DND-41 (cell line): ENCODE measurements at regions not wholly inside any gene's neighbourhood (a gene's known extent, or its start where the extent isn't known, plus 50 kb on each side); places are given as distances from the start of the nearest gene placed in this dataset.

ENCODE experiments used
- EZH2 ChIP-seq: IDR thresholded peaks from 3 replicates; pipeline ENCODE4 v1.6.1; 2012; ENCODE audit warnings: borderline replicate concordance, low read depth, mild to moderate bottlenecking, moderate library complexity, low read length, inconsistent platforms; ENCODE audit not compliant: severe bottlenecking
- TF ChIP-seq, protein P1 (sequence below): IDR thresholded peaks from 2 replicates; pipeline ENCODE4 v1.5.1; 2012; ENCODE audit warnings: borderline replicate concordance, low read length, moderate library complexity, mild to moderate bottlenecking; ENCODE audit not compliant: poor library complexity, severe bottlenecking; ENCODE audit errors: extremely low read depth

DNA sequence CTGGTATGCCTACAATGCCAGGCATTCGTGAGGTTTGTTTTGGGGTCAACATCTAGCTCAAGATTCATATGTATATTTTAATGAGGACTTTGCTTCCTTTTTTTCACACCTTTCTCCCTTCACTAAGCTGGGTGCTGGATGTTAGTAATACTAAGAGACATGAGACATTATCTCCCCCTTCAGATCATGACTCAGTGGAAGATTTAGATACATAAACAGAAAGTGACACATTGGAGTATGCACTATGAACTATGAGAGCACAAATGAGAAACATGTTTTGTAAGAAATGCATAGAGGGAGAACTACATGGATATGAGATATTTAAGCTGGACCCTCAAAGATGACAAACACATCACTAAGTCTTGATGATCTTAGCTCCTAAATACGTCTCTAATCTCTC, 286.3 kb downstream of the RPAP3 start:
- TF ChIP-seq, protein P1, sequence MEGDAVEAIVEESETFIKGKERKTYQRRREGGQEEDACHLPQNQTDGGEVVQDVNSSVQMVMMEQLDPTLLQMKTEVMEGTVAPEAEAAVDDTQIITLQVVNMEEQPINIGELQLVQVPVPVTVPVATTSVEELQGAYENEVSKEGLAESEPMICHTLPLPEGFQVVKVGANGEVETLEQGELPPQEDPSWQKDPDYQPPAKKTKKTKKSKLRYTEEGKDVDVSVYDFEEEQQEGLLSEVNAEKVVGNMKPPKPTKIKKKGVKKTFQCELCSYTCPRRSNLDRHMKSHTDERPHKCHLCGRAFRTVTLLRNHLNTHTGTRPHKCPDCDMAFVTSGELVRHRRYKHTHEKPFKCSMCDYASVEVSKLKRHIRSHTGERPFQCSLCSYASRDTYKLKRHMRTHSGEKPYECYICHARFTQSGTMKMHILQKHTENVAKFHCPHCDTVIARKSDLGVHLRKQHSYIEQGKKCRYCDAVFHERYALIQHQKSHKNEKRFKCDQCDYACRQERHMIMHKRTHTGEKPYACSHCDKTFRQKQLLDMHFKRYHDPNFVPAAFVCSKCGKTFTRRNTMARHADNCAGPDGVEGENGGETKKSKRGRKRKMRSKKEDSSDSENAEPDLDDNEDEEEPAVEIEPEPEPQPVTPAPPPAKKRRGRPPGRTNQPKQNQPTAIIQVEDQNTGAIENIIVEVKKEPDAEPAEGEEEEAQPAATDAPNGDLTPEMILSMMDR = no peak
- no peak for TF ChIP-seq EZH2
